Amygdala (tissue), 56 donors: ENCODE measurements at regions not wholly inside any gene's neighbourhood (a gene's known extent, or its start where the extent isn't known, plus 50 kb on each side); places are given as distances from the start of the nearest gene placed in this dataset.
A peak's percentile ranks its signal among the peaks of the same experiment; 100 is the strongest.

Experiments
- DNase-seq, 56 donors: peaks; one replicate each; lab custom pipeline; 2025; lab: John Stamatoyannopoulos, UW

GRCh38 chr9:99511723-99512122, 289.6 kb downstream of the SEC61B start:
- no peak for DNase-seq

GRCh38 chr9:99513441-99514112, 291.5 kb downstream of the SEC61B start:
- DNase-seq: no peak

DNA sequence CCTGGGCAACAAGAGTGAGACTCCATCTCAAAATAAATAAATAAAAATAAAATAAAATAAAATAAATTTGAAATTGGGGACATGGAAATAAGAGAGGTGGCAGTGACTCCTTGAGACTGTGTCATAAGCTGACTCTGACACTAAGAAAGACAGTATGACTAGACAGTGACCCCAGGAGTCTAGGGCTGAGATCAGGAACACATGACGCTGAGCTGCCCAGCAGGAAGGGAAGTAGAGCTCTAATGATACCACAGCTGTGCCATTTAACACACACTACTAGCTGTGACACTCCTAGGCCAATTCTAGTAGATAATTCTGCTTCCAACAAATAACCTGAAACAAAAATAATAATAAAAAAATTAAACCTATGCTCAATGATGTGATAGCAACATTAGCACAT, 293.0 kb downstream of the SEC61B start:
- DNase-seq: peak in 1 of 56 donors; percentile 7

DNA sequence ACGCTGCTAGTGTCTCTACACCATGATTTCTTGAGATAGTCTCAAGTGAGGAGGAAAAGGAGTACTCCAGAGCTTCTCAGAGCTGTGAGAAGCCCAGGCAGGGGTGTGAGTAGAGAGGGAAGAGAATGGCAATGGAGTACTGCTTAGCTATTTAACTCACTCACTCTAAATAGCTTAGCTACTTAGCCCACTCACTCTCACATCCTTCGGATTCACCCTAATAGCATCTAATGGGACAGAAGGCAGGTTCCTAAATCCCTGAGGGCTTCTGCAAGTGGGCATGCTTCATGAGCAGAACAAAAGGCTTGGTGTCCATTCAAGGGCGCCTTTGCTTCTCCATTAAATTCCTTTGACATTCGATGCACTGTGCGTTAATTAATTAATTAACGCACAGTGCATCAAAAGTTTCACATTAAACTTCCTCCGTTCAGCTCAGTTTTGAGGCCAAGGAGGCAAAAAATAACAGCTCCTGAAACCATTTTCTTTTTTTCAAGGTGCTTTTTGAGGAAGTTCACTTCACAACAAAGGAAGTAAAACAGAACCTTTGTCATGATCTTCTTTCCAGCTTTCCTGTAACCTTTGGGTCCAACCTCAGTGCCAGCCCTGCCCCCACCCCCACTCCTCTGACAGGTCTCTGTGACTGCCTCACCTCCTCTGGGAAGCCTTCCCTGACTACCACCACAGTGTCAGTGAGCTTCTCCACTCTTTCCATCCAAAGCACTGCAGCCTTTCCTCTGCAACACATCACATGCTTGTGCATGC, 294.0 kb downstream of the SEC61B start:
- DNase-seq: no peak

DNA sequence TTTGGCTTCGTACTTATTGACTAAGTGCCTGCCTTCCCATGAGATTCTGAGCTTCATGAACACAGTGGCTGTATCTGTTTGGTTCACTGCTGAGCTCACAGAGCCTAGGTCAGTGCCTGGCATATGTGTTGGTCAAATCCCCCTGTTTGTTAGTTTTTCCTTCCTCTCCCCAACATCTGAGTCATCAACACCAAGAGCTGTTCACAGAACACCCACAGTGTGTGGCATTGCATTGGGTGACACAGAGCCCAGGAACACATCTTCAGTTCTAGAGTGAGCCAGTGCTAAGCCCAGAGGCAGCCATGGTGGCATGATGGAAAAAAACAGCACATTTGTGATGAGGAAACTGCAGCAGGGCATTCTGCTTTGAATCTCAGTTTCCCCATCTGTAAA, 294.6 kb downstream of the SEC61B start:
- no peak for DNase-seq

GRCh38 chr9:99523838-99524237, 297.8 kb upstream of the NR4A3 start:
- DNase-seq: no peak

DNA sequence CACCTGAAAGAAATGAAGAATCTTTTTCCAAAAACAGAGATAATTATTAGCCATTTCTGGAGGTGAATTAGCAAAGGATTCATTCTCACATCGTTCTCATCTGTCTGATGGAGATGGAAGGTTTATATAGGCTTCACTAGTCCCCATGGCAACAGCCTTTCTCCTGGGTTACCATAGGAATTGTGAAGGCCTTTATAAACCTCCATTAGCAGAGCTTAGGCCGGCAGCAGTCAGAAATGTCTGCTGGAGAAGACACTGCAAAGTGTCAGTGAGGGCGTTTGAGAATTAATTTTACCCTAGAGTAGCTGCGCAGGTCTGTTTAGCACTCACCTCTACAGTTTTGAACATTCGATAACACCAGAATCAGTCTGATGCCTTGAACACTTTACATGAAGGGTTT, 290.4 kb upstream of the NR4A3 start:
- DNase-seq: peak in 2 of 56 donors; percentile 2 to 11

- no peak for DNase-seq
These were observed 288.3 kb upstream of the NR4A3 start for GRCh38 chr9:99533421-99533820.

GRCh38 chr9:99537996-99538395, 283.7 kb upstream of the NR4A3 start:
- DNase-seq: no peak

DNA sequence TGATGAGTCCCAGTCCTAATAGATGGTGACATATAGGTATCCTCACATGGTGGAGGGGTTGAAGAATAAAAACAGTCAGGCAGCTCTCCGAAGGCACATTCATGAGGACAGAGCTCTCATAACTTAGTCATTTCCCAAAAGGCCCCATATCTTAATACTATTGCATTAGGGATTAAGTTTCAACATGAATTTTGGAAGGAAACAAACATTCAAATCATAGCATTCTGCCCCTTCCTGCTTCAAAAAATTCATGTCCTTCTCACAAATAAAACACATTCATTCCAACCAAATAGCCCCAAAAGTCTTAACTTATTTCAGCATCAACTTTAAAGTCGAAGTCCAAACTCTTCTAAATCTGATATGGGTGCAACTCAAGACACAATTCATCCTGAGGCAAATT, 277.2 kb upstream of the NR4A3 start:
- DNase-seq: no peak

DNA sequence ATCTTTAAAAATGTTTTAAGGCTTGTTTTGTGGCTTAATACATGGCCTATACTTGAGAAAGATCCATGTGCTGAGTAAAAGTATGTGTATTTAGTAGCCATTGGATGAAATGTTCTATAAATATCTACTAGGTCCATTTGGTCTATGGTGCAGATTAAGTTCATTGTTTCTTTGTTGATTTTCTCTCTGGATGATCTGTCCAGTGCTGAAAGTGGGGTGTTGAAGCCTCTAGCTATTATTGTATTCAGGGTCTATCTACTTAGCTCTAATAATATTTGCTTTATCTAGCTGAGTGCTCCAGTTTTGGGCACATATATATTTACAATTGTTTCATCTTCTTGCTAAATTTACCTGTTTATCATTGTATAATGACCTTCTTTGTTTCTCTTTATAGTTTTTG, 272.2 kb upstream of the NR4A3 start:
- no peak for DNase-seq

GRCh38 chr9:99555792-99556191, 265.9 kb upstream of the NR4A3 start:
- DNase-seq: no peak

DNA sequence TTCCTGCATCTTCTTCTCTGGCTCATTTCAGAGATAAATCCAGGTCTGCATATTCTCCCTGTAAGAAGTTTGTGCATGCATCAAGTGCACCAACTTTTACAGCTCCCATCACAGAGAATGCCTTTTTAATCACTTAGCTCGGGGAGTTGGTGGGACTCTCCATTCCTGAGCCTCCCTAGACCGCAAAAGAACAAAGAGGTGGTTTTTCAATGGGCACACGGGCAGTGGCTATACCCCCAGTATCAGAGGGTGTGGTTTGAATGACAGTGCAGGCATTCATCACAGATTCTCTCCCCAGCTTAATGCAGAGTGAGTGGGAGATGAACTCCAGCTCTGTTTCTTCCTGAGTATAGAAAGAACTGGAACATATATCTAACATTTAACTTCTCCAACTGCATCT, 264.7 kb upstream of the NR4A3 start:
- DNase-seq: no peak

DNA sequence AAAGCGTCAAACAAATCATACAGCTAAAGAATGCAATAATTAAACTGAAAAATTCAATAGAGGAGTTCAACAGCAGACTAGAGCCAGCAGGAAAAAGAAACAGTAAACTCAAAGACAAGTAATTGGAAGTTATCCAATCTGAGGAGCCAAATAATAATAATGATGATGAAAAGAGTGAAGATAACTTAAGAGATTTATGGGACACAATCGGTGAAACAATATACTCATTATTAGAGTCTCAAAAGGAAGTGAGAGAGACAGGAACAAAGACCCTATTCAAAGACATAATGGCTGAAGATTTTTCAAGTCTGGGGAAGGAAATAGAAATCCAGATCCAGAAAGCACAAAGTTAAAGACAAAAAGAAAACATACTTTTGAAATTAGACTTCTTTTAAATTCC, 263.9 kb upstream of the NR4A3 start:
- DNase-seq: no peak

- DNase-seq: no peak
These were observed 261.9 kb upstream of the NR4A3 start for GRCh38 chr9:99559776-99560175.

DNA sequence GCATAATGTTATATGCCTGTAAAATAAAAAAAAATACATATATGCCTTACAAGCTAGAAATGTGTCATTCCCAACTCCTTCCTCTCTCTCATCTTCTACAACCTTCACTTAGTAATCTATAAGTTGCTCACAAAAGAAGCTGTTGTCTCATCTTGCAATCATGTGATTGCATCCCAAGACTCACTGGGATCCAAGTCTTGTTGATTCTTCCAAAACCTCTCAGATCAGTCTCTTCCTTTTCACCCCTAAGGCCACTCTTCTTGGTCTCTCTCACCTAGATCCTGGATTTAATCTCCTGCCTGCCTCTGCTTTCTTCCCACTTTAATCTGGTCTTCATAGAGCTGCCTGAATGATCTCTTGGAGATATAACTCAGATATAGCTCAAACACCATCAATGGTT, 261.1 kb upstream of the NR4A3 start:
- DNase-seq: no peak

- no peak for DNase-seq
These were observed 260.2 kb upstream of the NR4A3 start for GRCh38 chr9:99561509-99561917.

- DNase-seq: no peak
These were observed 259.6 kb upstream of the NR4A3 start for GRCh38 chr9:99561961-99562565.

DNA sequence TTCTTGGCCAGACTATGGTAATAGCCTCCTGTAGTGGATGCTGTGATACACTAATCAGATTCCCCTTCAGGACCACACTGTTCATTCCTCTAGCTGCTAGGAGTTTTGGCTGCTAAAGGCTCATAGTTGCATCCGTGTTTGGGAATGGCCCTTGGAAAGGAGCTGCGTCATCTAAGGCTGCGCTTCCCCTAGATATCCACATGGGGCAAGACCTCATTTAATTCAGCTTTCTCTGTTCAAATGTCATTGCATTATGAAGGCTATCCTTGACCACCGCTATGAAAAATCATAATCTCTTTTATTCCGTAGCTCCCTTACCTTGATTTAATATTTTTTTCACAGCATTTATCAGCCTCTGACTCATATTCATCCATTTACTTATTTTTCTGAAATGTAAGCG, 258.3 kb upstream of the NR4A3 start:
- no peak for DNase-seq

GRCh38 chr9:99565203-99565602, 256.5 kb upstream of the NR4A3 start:
- DNase-seq: peak in 17 of 56 donors; percentile 1 to 44 (median 8)

DNA sequence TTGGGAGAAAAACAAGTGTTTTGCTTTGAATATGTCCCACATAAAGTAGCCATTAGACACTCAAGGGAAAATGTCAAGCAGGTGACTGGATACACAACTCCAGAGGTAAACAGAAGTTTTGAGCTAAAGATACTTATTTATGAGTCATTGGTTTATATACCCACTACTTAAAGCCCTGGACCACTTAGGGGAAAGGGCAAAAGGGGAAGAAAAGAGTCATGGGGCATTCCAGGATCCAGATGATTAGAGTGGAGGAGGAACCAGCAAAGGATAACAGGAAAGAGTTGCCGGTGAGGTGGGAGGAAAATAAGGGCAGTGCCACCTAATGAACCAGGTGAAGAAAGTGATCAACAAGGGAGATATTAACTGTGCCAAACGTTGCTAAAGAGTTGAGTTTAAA, 254.2 kb upstream of the NR4A3 start:
- DNase-seq: no peak

DNA sequence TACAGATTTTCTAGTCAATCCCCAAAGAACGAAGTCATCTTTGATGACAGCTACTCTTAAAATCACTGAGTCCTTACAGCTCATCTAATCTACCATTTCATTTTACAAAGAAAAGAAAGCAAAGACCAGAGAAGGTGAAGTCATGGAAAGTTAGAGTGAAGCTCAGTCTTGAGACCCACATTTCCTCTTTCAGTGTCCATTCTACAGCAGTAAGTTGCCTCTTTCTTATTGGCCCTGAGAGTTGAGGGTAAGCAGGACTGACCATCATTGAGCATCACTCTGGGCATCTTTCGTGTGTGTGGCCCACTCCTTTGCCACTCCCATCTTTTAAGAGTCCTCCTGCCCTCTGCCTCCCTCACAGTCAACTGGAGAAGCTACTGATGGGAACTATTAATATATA, 251.8 kb upstream of the NR4A3 start:
- no peak for DNase-seq
